GM21390 (cell line): ENCODE measurements at regions not wholly inside any gene's neighbourhood (a gene's known extent, or its start where the extent isn't known, plus 50 kb on each side); places are given as distances from the start of the nearest gene placed in this dataset.
"Not testable (repeated sequence)": the region's sequence is repeated elsewhere in the genome, so short reads cannot be mapped to it uniquely, and the experiment has no call there.

Source experiments
- ATAC-seq: cut with Tn5 transposase; IDR thresholded peaks from one replicate; pipeline ENCODE4 v1.9.1; 2021; ENCODE audit not compliant: unreplicated experiment

- ATAC-seq, result no peak
Observed at GRCh38 chr12:42932936-42933335, 343.4 kb upstream of the PRICKLE1 start.

- no peak for ATAC-seq
Observed at GRCh38 chr12:42926232-42926631, 336.7 kb upstream of the PRICKLE1 start.

GRCh38 chr12:42924482-42924881 lies 334.9 kb upstream of the PRICKLE1 start:
- no peak for ATAC-seq

- ATAC-seq, result no peak
Observed at GRCh38 chr12:42923583-42923982, 334.0 kb upstream of the PRICKLE1 start.

GRCh38 chr12:42923156-42923555 lies 333.6 kb upstream of the PRICKLE1 start:
- no peak for ATAC-seq

GRCh38 chr12:42922505-42922850 lies 332.9 kb upstream of the PRICKLE1 start:
- ATAC-seq, result no peak

GRCh38 chr12:42921741-42922504 lies 332.4 kb upstream of the PRICKLE1 start:
- no peak for ATAC-seq

- ATAC-seq, result no peak
Observed at GRCh38 chr12:42919691-42920090, 330.1 kb upstream of the PRICKLE1 start.

- ATAC-seq, result no peak
Observed at GRCh38 chr12:42918443-42918842, 328.9 kb upstream of the PRICKLE1 start.

- ATAC-seq, result no peak
Observed at GRCh38 chr12:42916143-42916542, 326.6 kb upstream of the PRICKLE1 start.

GRCh38 chr12:42915426-42915825 lies 325.9 kb upstream of the PRICKLE1 start:
- no peak for ATAC-seq

GRCh38 chr12:42912367-42912766 lies 322.8 kb upstream of the PRICKLE1 start:
- no peak for ATAC-seq

GRCh38 chr12:42910656-42911055 lies 321.1 kb upstream of the PRICKLE1 start:
- ATAC-seq, result no peak

- no peak for ATAC-seq
Observed at GRCh38 chr12:42908712-42909111, 319.2 kb upstream of the PRICKLE1 start.

- not testable (repeated sequence) for ATAC-seq
Observed at GRCh38 chr12:42906801-42907200, 317.3 kb upstream of the PRICKLE1 start.

GRCh38 chr12:42905419-42905705 lies 315.8 kb upstream of the PRICKLE1 start:
- no peak for ATAC-seq

GRCh38 chr12:42904683-42905418 lies 315.3 kb upstream of the PRICKLE1 start:
- ATAC-seq, result no peak

GRCh38 chr12:42903736-42904135 lies 314.2 kb upstream of the PRICKLE1 start:
- no peak for ATAC-seq

- ATAC-seq, result no peak
Observed at GRCh38 chr12:42902001-42902400, 312.5 kb upstream of the PRICKLE1 start.

- ATAC-seq, result no peak
Observed at GRCh38 chr12:42893803-42894202, 304.3 kb upstream of the PRICKLE1 start.

- ATAC-seq, result no peak
Observed at GRCh38 chr12:42892702-42893551, 303.4 kb upstream of the PRICKLE1 start.

- ATAC-seq, result no peak
Observed at GRCh38 chr12:42887657-42888056, 298.1 kb upstream of the PRICKLE1 start.
